Large intestine (tissue), 3 donors: ENCODE measurements at regions not wholly inside any gene's neighbourhood (a gene's known extent, or its start where the extent isn't known, plus 50 kb on each side); places are given as distances from the start of the nearest gene placed in this dataset.
"Not testable (repeated sequence)": the region's sequence is repeated elsewhere in the genome, so short reads cannot be mapped to it uniquely, and the experiment has no call there.

ENCODE experiments used
- DNase-seq, 2 donors: peaks; one replicate each; pipeline versions ENCODE4 v3.0.0 to v3.0.0-alpha.2; 2013
- H3K27ac ChIP-seq: one replicate; pipeline ENCODE4 v1.5.1; 2013; ENCODE audit warnings: low read length
- H3K27me3 ChIP-seq: 2 replicates; pipeline ENCODE4 v1.6.1; 2013; ENCODE audit warnings: low read length; ENCODE audit not compliant: control insufficient read depth, insufficient read depth
- H3K36me3 ChIP-seq: 2 replicates; pipeline ENCODE4 v1.6.1; 2013; ENCODE audit warnings: low read length; ENCODE audit not compliant: control insufficient read depth, insufficient read depth
- H3K4me1 ChIP-seq: one replicate; pipeline ENCODE4 v1.6.1; 2013; ENCODE audit warnings: low read length; ENCODE audit not compliant: control insufficient read depth, insufficient read depth
- H3K4me3 ChIP-seq: one replicate; pipeline ENCODE4 v1.5.1; 2013; ENCODE audit warnings: low read length
- H3K9me3 ChIP-seq: one replicate; pipeline ENCODE4 v1.6.1; 2013; ENCODE audit warnings: mild to moderate bottlenecking, low read depth, low read length, moderate library complexity; ENCODE audit not compliant: control insufficient read depth
- WGBS: methylation state at CpG from one replicate; pipeline ENCODE4 v1.1.5; 2013; ENCODE audit warnings: low lambda C conversion rate; ENCODE audit not compliant: insufficient coverage; 5-methylcytosine and 5-hydroxymethylcytosine counted together

- no peak overlapping the region for H3K4me3 ChIP-seq
- no peaks in the 10 kb centered on the region for H3K4me1 ChIP-seq
- no peaks in the 10 kb centered on the region for H3K9me3 ChIP-seq
- H3K27me3 ChIP-seq, result no peaks in the 10 kb centered on the region
- no peaks in the 10 kb centered on the region for H3K36me3 ChIP-seq
- no peak for DNase-seq
- H3K27ac ChIP-seq, result no peak overlapping the region
- WGBS, result no CpG with 5 or more reads among the region's 2 CpGs
Observed at GRCh38 chr5:13354611-13355010, 589.9 kb downstream of the DNAH5 start.

- no peaks in the 10 kb centered on the region for H3K9me3 ChIP-seq
- H3K27me3 ChIP-seq, result no peaks in the 10 kb centered on the region
- DNase-seq, result no peak
- H3K27ac ChIP-seq, result no peak overlapping the region
- no CpG with 5 or more reads among the region's 2 CpGs for WGBS
- H3K4me1 ChIP-seq, result no peaks in the 10 kb centered on the region
- H3K4me3 ChIP-seq, result no peak overlapping the region
- H3K36me3 ChIP-seq, result no peaks in the 10 kb centered on the region
Observed at GRCh38 chr5:13350767-13351166, 593.7 kb downstream of the DNAH5 start.

GRCh38 chr5:13348568-13348967 is 595.9 kb downstream of the DNAH5 start:
- H3K4me3 ChIP-seq, result no peak overlapping the region
- DNase-seq, result no peak
- WGBS, result no CpG with 5 or more reads among the region's 3 CpGs
- no peaks in the 10 kb centered on the region for H3K36me3 ChIP-seq
- H3K27ac ChIP-seq, result no peak overlapping the region
- no peaks in the 10 kb centered on the region for H3K4me1 ChIP-seq
- H3K27me3 ChIP-seq, result no peaks in the 10 kb centered on the region
- H3K9me3 ChIP-seq, result no peaks in the 10 kb centered on the region

GRCh38 chr5:13346401-13346800 is 598.1 kb downstream of the DNAH5 start:
- 100% methylated on average over 1 of the region's 4 CpGs for WGBS
- H3K9me3 ChIP-seq, result no peaks in the 10 kb centered on the region
- H3K36me3 ChIP-seq, result no peaks in the 10 kb centered on the region
- no peaks in the 10 kb centered on the region for H3K27me3 ChIP-seq
- no peak overlapping the region for H3K27ac ChIP-seq
- DNase-seq, result no peak
- H3K4me1 ChIP-seq, result no peaks in the 10 kb centered on the region
- H3K4me3 ChIP-seq, result no peak overlapping the region

- H3K36me3 ChIP-seq, result no peaks in the 10 kb centered on the region
- WGBS, result no CpG with 5 or more reads among the region's 1 CpG
- no peak overlapping the region for H3K4me3 ChIP-seq
- H3K27me3 ChIP-seq, result no peaks in the 10 kb centered on the region
- DNase-seq, result no peak
- no peaks in the 10 kb centered on the region for H3K9me3 ChIP-seq
- H3K27ac ChIP-seq, result no peak overlapping the region
- H3K4me1 ChIP-seq, result no peaks in the 10 kb centered on the region
Observed at GRCh38 chr5:13339093-13339492, 605.4 kb downstream of the DNAH5 start.

GRCh38 chr5:13335026-13335425 is 609.5 kb downstream of the DNAH5 start:
- WGBS, result 80% methylated on average over 1 of the region's 4 CpGs

GRCh38 chr5:13331585-13331984 is 612.9 kb downstream of the DNAH5 start:
- Histone ChIP-seq H3K36me3 (no peaks in the 10 kb centered on the region), H3K27me3 (no peaks in the 10 kb centered on the region), H3K9me3 (no peaks in the 10 kb centered on the region), H3K4me1 (no peaks in the 10 kb centered on the region), H3K27ac (no peak overlapping the region), H3K4me3 (no peak overlapping the region)
- no CpG with 5 or more reads among the region's 6 CpGs for WGBS
- no peak for DNase-seq

More at GRCh38 chr5:13335026-13335425, 609.5 kb downstream of the DNAH5 start:
- DNase-seq, H3K27me3 ChIP-seq, H3K36me3 ChIP-seq, H3K4me3 ChIP-seq, H3K9me3 ChIP-seq, H3K4me1 ChIP-seq, H3K27ac ChIP-seq: not testable (repeated sequence)

- Histone ChIP-seq H3K27ac (no peak overlapping the region), H3K27me3 (no peaks in the 10 kb centered on the region), H3K4me3 (no peak overlapping the region), H3K36me3 (no peaks in the 10 kb centered on the region), H3K9me3 (no peaks in the 10 kb centered on the region), H3K4me1 (no peaks in the 10 kb centered on the region)
- no CpG with 5 or more reads among the region's 1 CpG for WGBS
- no peak for DNase-seq
Observed at GRCh38 chr5:13328316-13328715, 616.2 kb downstream of the DNAH5 start.

GRCh38 chr5:13325765-13326164 is 618.7 kb downstream of the DNAH5 start:
- WGBS, result 57% methylated on average over 1 of the region's 1 CpG
- no peaks in the 10 kb centered on the region for H3K4me1 ChIP-seq
- H3K9me3 ChIP-seq, result no peaks in the 10 kb centered on the region
- DNase-seq, result no peak
- H3K36me3 ChIP-seq, result no peaks in the 10 kb centered on the region
- H3K4me3 ChIP-seq, result no peak overlapping the region
- H3K27ac ChIP-seq, result no peak overlapping the region
- H3K27me3 ChIP-seq, result no peaks in the 10 kb centered on the region

GRCh38 chr5:13322769-13323168 is 621.7 kb downstream of the DNAH5 start:
- Histone ChIP-seq H3K27ac (no peak overlapping the region), H3K4me3 (no peak overlapping the region), H3K4me1 (no peaks in the 10 kb centered on the region), H3K36me3 (no peaks in the 10 kb centered on the region), H3K9me3 (no peaks in the 10 kb centered on the region), H3K27me3 (no peaks in the 10 kb centered on the region)
- no peak for DNase-seq

- Histone ChIP-seq H3K27ac (no peak overlapping the region), H3K27me3 (no peaks in the 10 kb centered on the region), H3K4me1 (no peaks in the 10 kb centered on the region), H3K36me3 (no peaks in the 10 kb centered on the region), H3K9me3 (no peaks in the 10 kb centered on the region), H3K4me3 (no peak overlapping the region)
- no peak for DNase-seq
- 89% methylated on average over 3 of the region's 3 CpGs for WGBS
Observed at GRCh38 chr5:13317654-13318053, 626.8 kb downstream of the DNAH5 start.
